ENCODE measurements at regions not wholly inside any gene's neighbourhood (a gene's known extent, or its start where the extent isn't known, plus 50 kb on each side); places are given as distances from the start of the nearest gene placed in this dataset.

DNA sequence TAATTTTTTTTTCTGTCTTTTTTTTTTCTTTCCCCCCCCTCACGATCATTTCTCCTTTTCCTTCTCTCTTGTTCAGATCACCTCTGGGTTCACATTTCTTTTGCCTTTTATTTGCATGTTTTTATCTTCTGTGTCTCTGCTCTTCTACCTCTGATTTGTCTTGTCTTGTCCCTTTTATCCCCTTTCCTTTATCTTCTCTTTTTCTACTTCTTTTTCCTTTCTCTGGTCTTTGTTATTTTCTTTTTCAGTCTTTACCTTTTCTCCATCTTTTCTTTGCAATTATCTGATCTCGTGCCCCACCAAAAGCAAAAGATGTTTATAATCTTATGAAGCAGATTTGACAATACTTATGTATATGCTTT lies 77.8 kb upstream of the RAP1B start:
- Histone ChIP-seq H3K27me3 (no peaks in the 10 kb centered on the region), H3K4me1 (no peaks in the 10 kb centered on the region), H3K4me3 (no peak overlapping the region), H3K9me3 (no peaks in the 10 kb centered on the region), H3K27ac (peak overlapping the region in 1 of 4 donors; percentile 49), H3K36me3 (no peaks in the 10 kb centered on the region)
- no peak for DNase-seq
- no peak for ATAC-seq
- intact Hi-C loops (cut with DNase I; ENCODE audit: low total_unique reads) = no loop called here
- TF ChIP-seq, protein P1, sequence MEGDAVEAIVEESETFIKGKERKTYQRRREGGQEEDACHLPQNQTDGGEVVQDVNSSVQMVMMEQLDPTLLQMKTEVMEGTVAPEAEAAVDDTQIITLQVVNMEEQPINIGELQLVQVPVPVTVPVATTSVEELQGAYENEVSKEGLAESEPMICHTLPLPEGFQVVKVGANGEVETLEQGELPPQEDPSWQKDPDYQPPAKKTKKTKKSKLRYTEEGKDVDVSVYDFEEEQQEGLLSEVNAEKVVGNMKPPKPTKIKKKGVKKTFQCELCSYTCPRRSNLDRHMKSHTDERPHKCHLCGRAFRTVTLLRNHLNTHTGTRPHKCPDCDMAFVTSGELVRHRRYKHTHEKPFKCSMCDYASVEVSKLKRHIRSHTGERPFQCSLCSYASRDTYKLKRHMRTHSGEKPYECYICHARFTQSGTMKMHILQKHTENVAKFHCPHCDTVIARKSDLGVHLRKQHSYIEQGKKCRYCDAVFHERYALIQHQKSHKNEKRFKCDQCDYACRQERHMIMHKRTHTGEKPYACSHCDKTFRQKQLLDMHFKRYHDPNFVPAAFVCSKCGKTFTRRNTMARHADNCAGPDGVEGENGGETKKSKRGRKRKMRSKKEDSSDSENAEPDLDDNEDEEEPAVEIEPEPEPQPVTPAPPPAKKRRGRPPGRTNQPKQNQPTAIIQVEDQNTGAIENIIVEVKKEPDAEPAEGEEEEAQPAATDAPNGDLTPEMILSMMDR (IDR thresholded peaks at IDR 0.05 in 4 of 5, conservative IDR thresholded peaks at IDR 0.05 in 1 of 5) = no peak
- no peak for TF ChIP-seq POLR2A (IDR thresholded peaks at IDR 0.05)
- in situ Hi-C loops (cut with MboI; ENCODE audit: low sequenced_read_pairs in 4 of 4) = no loop called here

DNA sequence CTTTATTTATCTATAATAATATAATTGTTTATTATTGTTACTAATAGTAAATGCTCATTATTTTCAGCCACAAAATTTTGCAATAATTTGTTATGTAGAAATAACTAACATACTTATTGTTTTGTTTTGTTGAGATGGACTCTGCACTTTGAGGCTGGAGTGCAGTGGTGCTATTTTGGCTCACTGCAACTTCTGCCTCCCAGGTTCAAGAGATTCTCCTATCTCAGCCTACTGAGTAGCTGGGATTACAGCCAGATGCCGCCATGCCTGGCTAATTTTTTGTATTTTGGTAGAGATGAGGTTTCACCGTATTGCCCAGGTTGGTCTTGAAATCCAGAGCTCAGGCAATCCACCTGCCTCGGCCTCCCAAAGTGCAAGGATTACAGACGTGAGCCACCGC lies 76.6 kb upstream of the RAP1B start:
- intact Hi-C loops (cut with DNase I; ENCODE audit: low total_unique reads) (no loop called here), in situ Hi-C loops (cut with MboI; ENCODE audit: low sequenced_read_pairs in 4 of 4) (no loop called here)
- no peak for DNase-seq
- Histone ChIP-seq H3K9me3 (no peaks in the 10 kb centered on the region), H3K4me3 (no peak overlapping the region), H3K36me3 (no peaks in the 10 kb centered on the region), H3K27me3 (no peaks in the 10 kb centered on the region), H3K27ac (no peak overlapping the region), H3K4me1 (peaks cover 2 to 6% of the 10 kb centered on the region in 2 donors)
- ATAC-seq = no peak
- TF ChIP-seq, protein P1 (IDR thresholded peaks at IDR 0.05 in 4 of 5, conservative IDR thresholded peaks at IDR 0.05 in 1 of 5) = no peak
- TF ChIP-seq POLR2A (IDR thresholded peaks at IDR 0.05) = no peak

DNA sequence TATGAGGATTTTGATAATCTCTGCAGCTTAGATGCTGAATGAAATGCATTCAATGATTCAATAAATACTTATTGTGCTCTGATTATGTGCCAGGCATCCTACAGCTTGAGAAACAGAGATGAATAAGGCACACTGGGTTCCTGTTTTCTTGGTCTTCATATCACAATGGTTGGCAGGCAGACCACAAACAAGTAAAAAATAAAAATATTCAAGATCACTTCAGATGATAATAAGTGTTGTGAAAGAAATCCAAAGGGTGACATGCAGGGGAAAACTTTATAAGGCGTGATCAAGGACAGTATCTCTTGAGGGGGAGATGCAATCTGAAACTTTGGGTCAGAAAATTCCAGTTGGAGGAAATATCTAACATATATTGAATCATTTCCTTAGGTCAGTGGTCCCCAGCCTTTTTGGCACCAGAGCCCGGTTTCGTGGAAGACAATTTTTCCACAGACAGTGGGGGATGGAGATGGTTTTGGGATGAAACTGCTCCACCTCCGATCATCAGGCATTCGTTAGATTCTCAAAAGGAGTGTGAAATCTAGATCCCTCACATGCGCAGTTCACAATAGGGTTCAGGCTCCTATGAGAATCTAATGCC lies 73.7 kb upstream of the RAP1B start:
- H3K9me3 ChIP-seq = no peaks in the 10 kb centered on the region
- intact Hi-C loops (cut with DNase I; ENCODE audit: low total_unique reads) (no loop called here), in situ Hi-C loops (cut with MboI; ENCODE audit: low sequenced_read_pairs in 4 of 4) (no loop called here)
- H3K4me1 ChIP-seq = peaks cover 11 to 16% of the 10 kb centered on the region in 2 donors
- H3K36me3 ChIP-seq = no peaks in the 10 kb centered on the region
- H3K4me3 ChIP-seq = no peak overlapping the region
- TF ChIP-seq, protein P1 (IDR thresholded peaks at IDR 0.05 in 4 of 5, conservative IDR thresholded peaks at IDR 0.05 in 1 of 5) = no peak
- TF ChIP-seq POLR2A (IDR thresholded peaks at IDR 0.05) = no peak
- ATAC-seq (no peak), DNase-seq (no peak)
- H3K27ac ChIP-seq = no peak overlapping the region
- no peaks in the 10 kb centered on the region for H3K27me3 ChIP-seq

DNA sequence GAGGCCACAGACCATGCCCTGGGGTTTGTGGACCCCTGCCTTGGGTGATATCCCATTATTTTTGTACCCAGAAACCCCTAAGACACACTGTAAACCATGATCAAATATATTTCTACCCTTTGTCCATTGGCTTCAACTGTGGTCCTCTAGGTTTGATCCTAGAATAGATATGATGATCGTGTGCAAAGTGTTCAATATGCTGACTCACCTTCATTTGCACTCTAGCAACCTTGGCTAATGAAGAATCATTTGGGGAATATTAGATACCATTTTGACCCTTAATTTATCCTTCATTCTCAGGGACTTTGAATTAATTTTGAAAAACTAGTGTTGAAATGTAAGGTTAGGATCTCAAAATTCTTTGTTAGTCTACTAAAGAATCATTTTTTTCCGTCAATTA lies 73.1 kb upstream of the RAP1B start:
- Histone ChIP-seq H3K4me1 (peaks cover 11 to 16% of the 10 kb centered on the region in 2 donors), H3K9me3 (no peaks in the 10 kb centered on the region), H3K4me3 (no peak overlapping the region), H3K27ac (no peak overlapping the region), H3K36me3 (no peaks in the 10 kb centered on the region), H3K27me3 (no peaks in the 10 kb centered on the region)
- in situ Hi-C loops (cut with MboI; ENCODE audit: low sequenced_read_pairs in 4 of 4) = no loop called here
- no peak for ATAC-seq
- DNase-seq = no peak
- intact Hi-C loops (cut with DNase I; ENCODE audit: low total_unique reads) = no loop called here
- no peak for TF ChIP-seq POLR2A (IDR thresholded peaks at IDR 0.05)
- TF ChIP-seq, protein P1 (IDR thresholded peaks at IDR 0.05 in 4 of 5, conservative IDR thresholded peaks at IDR 0.05 in 1 of 5) = no peak
